Esophagus squamous epithelium (tissue), 4 donors: ENCODE measurements at regions not wholly inside any gene's neighbourhood (a gene's known extent, or its start where the extent isn't known, plus 50 kb on each side); places are given as distances from the start of the nearest gene placed in this dataset.

Experiments
- CTCF ChIP-seq, 6 experiments: fragments of 450-650 bp in 4 of 6; fragments of 200-600 bp in 2 of 6; sonication (generic) in 2 of 6; IDR thresholded peaks; one replicate each; pipeline ENCODE4 v1.5.1; 2016 to 2019; ENCODE audit warnings: antibody characterized with exemption in 6 of 6, mild to moderate bottlenecking in 4 of 6, moderate library complexity in 4 of 6
- POLR2A ChIP-seq, 4 donors: fragments of 450-650 bp; IDR thresholded peaks; one replicate each; pipeline ENCODE4 v1.6.1; 2017; ENCODE audit warnings: antibody characterized with exemption in 4 of 4, mild to moderate bottlenecking in 4 of 4, moderate library complexity in 3 of 4

GRCh38 chr18:79585395-79586370 lies 93.9 kb upstream of the CTDP1 start:
- no peak for TF ChIP-seq CTCF (IDR thresholded peaks at IDR 0.05)
- no peak for TF ChIP-seq POLR2A (IDR thresholded peaks at IDR 0.05)
